Stimulated activated CD4-positive, alpha-beta T cell treated with anti-CD3 and anti-CD28 coated beads, TNF-alpha, amount 100 ng/mL, for 48 hours (primary cell): ENCODE measurements at regions not wholly inside any gene's neighbourhood (a gene's known extent, or its start where the extent isn't known, plus 50 kb on each side); places are given as distances from the start of the nearest gene placed in this dataset.

Source experiments
- DNase-seq, 3 donors: peaks; one replicate each; pipeline ENCODE4 v3.0.0-alpha.2; 2020; ENCODE audit warnings: low read depth in 3 of 3

- no peak for DNase-seq
Observed at GRCh38 chr12:126361804-126362203, 1296.6 kb downstream of the AACS start.

GRCh38 chr12:126362493-126362892 is 1297.3 kb downstream of the AACS start:
- no peak for DNase-seq

- DNase-seq = no peak
Observed at GRCh38 chr12:126362964-126363363, 1297.7 kb downstream of the AACS start.

- DNase-seq = no peak
Observed at GRCh38 chr12:126369487-126370463, 1304.5 kb downstream of the AACS start.

- no peak for DNase-seq
Observed at GRCh38 chr12:126383506-126383905, 1318.3 kb downstream of the AACS start.

- no peak for DNase-seq
Observed at GRCh38 chr12:126384026-126384564, 1318.9 kb downstream of the AACS start.

GRCh38 chr12:126385785-126386184 is 1320.5 kb downstream of the AACS start:
- DNase-seq = no peak

- DNase-seq = no peak
Observed at GRCh38 chr12:126389220-126389841, 1324.1 kb downstream of the AACS start.

- DNase-seq = no peak
Observed at GRCh38 chr12:126389961-126390360, 1324.7 kb downstream of the AACS start.

- no peak for DNase-seq
Observed at GRCh38 chr12:126390969-126391566, 1325.8 kb downstream of the AACS start.

- no peak for DNase-seq
Observed at GRCh38 chr12:126396536-126396935, 1331.3 kb downstream of the AACS start.

GRCh38 chr12:126397071-126397581 is 1331.9 kb downstream of the AACS start:
- no peak for DNase-seq

GRCh38 chr12:126397660-126398059 is 1332.4 kb downstream of the AACS start:
- DNase-seq = no peak

GRCh38 chr12:126400831-126401230 is 1335.6 kb downstream of the AACS start:
- DNase-seq = no peak

GRCh38 chr12:126404293-126404881 is 1339.2 kb downstream of the AACS start:
- no peak for DNase-seq

GRCh38 chr12:126418400-126418799 is 1353.2 kb downstream of the AACS start:
- no peak for DNase-seq

- no peak for DNase-seq
Observed at GRCh38 chr12:126419131-126419530, 1353.9 kb downstream of the AACS start.

- no peak for DNase-seq
Observed at GRCh38 chr12:126424696-126425095, 1359.5 kb downstream of the AACS start.

GRCh38 chr12:126425264-126425663 is 1360.0 kb downstream of the AACS start:
- no peak for DNase-seq

GRCh38 chr12:126428769-126429168 is 1363.5 kb downstream of the AACS start:
- DNase-seq = no peak

GRCh38 chr12:126430921-126431320 is 1365.7 kb downstream of the AACS start:
- no peak for DNase-seq

- DNase-seq = no peak
Observed at GRCh38 chr12:126431767-126432166, 1366.5 kb downstream of the AACS start.
